AG09319 (cell line): ENCODE measurements at regions not wholly inside any gene's neighbourhood (a gene's known extent, or its start where the extent isn't known, plus 50 kb on each side); places are given as distances from the start of the nearest gene placed in this dataset.

Experiments used
- DNase-seq: peaks from one replicate; pipeline ENCODE4 v3.0.0-alpha.2; 2010; ENCODE audit warnings: low read depth; ENCODE audit errors: extremely low read depth
- CTCF ChIP-seq: IDR thresholded peaks from 2 replicates; pipeline ENCODE4 v1.5.1; 2011; ENCODE audit warnings: low read depth, mild to moderate bottlenecking, inconsistent platforms, low read length, moderate library complexity

DNA sequence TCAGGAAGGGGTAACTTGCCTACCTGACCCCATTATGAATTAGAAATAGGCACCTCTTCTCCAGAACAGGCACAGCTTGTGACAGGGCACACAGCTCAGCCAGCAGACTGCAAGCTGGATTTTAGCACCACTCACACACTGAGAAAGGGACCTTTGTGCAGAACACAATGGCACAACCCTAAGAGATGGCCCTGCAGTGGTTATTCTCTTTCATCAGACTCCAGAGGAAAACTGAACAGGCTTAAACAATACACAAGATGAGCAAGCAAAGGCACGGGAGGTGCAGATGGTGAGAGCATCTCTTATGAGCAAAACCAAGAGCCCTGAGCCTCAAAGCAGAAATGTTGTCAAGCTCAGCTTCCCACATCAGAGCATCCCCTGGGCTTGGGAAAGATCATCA lies 93.8 kb upstream of the LRRC55 start:
- DNase-seq: no peak
- no peak for TF ChIP-seq CTCF

DNA sequence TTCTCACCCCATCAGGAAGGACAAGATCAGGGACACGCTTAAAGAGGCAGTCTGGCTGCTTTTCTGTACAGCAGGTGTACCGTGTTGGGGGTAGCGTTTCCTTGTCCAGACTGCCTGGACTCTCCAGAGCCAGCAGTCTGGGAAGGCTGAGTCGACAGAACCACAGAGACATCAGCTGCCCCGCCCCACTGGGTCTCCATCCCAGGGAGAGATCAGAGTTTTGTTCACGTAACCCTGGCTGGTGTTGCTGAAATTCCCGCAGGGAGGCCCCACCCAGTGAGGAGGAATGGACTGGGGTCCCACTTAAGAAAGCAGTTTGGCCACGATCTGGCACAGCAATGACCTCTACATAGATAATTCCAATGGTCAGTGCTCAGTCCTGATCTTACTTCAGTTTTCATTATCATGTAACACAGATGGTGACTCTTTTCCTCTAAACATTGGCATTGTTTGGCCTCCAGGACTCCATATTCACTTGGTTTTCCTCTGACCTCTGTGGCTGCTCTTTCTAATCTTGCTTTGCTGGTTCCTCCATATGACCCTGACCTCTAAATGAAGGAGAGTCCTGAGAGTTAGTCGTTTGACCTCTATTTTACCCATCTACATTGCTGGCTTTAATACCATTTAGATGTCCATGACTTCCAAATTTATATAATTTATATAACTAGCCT lies 89.6 kb upstream of the LRRC55 start:
- no peak for DNase-seq
- TF ChIP-seq CTCF: no peak

- TF ChIP-seq CTCF: no peak
- DNase-seq: no peak
Measured at GRCh38 chr11:57094181-57094935, 87.4 kb upstream of the LRRC55 start.

GRCh38 chr11:57095417-57095816 lies 86.3 kb upstream of the LRRC55 start:
- TF ChIP-seq CTCF: no peak
- DNase-seq: no peak

DNA sequence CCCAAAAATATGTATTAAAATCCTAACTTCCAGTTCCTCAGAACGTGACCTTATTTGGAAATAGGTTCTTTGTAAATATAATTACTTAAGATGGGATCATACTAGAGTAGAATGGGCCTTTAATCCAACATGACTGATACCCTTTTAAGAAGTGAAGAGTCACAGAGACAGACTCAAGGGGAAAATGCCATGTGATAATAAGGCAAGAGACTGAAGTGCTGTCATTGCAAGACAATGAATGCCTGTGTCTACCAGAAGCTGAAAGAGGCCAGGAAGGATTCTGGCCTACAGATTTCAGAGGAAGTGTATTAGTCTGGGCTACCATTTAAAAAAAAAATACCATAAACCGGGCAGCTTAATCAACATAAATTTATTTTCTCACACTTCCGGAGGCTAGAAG lies 85.9 kb upstream of the LRRC55 start:
- DNase-seq: no peak
- no peak for TF ChIP-seq CTCF

DNA sequence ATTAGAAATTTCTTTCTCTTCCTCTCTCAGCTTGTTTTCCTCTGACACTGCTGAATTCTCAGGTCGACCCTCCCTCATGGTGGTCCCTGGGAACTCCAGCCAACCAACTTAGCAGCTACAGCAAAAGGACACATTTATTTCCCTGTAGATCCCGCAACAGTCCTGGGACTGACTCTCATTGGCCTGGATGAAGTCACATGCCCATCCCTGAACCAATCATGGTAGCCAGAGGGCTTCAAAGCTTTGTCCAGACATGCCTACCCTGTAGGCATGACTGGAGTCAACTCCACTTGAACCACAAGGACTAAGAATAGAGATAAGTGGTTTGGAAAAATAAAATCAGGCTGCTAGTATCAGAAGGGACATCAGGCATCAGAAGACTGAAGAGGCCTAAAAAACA lies 84.6 kb upstream of the LRRC55 start:
- no peak for TF ChIP-seq CTCF
- no peak for DNase-seq

DNA sequence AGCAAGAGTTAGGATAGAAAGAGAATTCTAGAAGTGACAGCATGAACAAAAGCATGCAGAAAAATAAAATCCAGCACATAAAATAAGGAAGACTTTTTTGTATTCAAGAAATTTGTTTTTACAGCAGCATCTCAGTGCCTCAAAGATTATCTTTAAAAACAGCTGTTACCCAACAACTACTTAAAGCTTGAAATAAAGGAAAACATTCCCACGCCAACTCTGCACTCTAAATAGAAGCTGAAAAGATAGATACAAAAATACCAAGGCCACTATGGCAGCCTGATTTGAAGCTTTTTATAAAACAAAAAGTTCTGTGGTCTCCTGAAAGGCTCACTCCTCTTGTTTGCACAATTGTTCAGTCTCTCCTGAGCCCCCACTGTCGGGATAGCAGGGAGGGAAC lies 83.6 kb upstream of the LRRC55 start:
- no peak for DNase-seq
- no peak for TF ChIP-seq CTCF
